Glutamatergic neuron (in vitro differentiated cells): ENCODE measurements at regions not wholly inside any gene's neighbourhood (a gene's known extent, or its start where the extent isn't known, plus 50 kb on each side); places are given as distances from the start of the nearest gene placed in this dataset.

ENCODE experiments used
- DNase-seq: peaks from one replicate; pipeline ENCODE4 v3.0.0; 2022
- H3K27ac Mint-ChIP-seq: one replicate; pipeline ENCODE4 v1.8.0; 2020; ENCODE audit warnings: mild to moderate bottlenecking, mixed read lengths, inconsistent platforms; ENCODE audit not compliant: unreplicated experiment
- H3K27me3 Mint-ChIP-seq: one replicate; pipeline ENCODE4 v1.8.0; 2020; ENCODE audit warnings: mild to moderate bottlenecking, moderate library complexity, mixed read lengths, inconsistent platforms; ENCODE audit not compliant: unreplicated experiment
- H3K36me3 Mint-ChIP-seq: one replicate; pipeline ENCODE4 v1.8.0; 2020; ENCODE audit warnings: mild to moderate bottlenecking, mixed read lengths, inconsistent platforms; ENCODE audit not compliant: unreplicated experiment
- H3K4me1 Mint-ChIP-seq: one replicate; pipeline ENCODE4 v1.8.0; 2020; ENCODE audit warnings: mild to moderate bottlenecking, low read depth, mixed read lengths, inconsistent platforms; ENCODE audit not compliant: unreplicated experiment
- H3K4me3 Mint-ChIP-seq: one replicate; pipeline ENCODE4 v1.8.0; 2020; ENCODE audit warnings: mild to moderate bottlenecking, mixed read lengths, inconsistent platforms; ENCODE audit not compliant: unreplicated experiment
- H3K9me3 Mint-ChIP-seq: one replicate; pipeline ENCODE4 v1.8.0; 2020; ENCODE audit warnings: mild to moderate bottlenecking, moderate library complexity, mixed read lengths, inconsistent platforms; ENCODE audit not compliant: unreplicated experiment
- TF ChIP-seq, protein P1 (sequence below): fragments of 200-600 bp; sonication (generic); IDR thresholded peaks from one replicate; pipeline ENCODE4 v1.5.0; 2021; ENCODE audit not compliant: partially characterized antibody, unreplicated experiment

DNA sequence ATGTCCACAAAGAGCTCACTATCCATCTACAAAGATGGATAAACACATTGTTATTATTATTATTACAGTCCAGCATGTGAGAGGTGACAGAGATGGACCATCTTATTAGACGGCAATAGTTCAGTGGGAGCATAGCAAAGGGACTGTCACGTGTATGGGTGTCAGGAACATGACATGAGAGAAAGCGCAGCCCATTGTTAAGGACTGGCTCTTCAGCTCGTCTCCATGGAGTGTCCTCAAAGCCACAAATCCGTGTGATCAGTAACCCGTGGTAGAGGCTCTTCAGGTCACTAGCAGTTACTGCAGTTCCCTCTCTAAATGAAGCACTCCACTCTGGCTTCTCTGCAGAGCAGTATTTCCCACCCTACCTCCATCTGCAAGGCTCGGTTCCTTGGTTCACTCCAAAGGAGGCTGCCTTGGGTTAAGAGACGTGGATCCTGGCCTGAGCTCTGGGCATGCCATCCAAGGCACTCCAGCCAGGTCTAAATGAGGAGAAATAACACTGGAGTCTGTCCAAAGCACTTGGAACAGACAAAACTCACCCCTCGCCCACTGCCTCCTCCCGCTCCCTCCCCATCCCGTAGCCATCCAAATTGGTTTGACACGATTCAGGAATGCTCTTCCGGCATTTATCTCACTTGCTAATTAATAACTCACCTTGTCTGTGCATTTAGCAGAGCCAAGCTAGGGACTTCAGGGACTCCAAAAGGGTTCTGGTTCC is 122.3 kb upstream of the WWC1 start:
- Mint-ChIP-seq H3K27me3 (peaks cover 4% of the 10 kb centered on the region), H3K4me3 (no peak overlapping the region), H3K4me1 (peaks cover 21% of the 10 kb centered on the region), H3K36me3 (peaks cover 3% of the 10 kb centered on the region), H3K27ac (no peak overlapping the region), H3K9me3 (peaks cover 4% of the 10 kb centered on the region)
- no peak for DNase-seq
- TF ChIP-seq, protein P1, sequence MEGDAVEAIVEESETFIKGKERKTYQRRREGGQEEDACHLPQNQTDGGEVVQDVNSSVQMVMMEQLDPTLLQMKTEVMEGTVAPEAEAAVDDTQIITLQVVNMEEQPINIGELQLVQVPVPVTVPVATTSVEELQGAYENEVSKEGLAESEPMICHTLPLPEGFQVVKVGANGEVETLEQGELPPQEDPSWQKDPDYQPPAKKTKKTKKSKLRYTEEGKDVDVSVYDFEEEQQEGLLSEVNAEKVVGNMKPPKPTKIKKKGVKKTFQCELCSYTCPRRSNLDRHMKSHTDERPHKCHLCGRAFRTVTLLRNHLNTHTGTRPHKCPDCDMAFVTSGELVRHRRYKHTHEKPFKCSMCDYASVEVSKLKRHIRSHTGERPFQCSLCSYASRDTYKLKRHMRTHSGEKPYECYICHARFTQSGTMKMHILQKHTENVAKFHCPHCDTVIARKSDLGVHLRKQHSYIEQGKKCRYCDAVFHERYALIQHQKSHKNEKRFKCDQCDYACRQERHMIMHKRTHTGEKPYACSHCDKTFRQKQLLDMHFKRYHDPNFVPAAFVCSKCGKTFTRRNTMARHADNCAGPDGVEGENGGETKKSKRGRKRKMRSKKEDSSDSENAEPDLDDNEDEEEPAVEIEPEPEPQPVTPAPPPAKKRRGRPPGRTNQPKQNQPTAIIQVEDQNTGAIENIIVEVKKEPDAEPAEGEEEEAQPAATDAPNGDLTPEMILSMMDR, result no peak

GRCh38 chr5:168169791-168170190 is 121.7 kb upstream of the WWC1 start:
- TF ChIP-seq, protein P1, result no peak
- Mint-ChIP-seq H3K4me3 (no peak overlapping the region), H3K4me1 (peaks cover 21% of the 10 kb centered on the region), H3K27me3 (peaks cover 4% of the 10 kb centered on the region), H3K36me3 (peaks cover 3% of the 10 kb centered on the region), H3K9me3 (peaks cover 4% of the 10 kb centered on the region), H3K27ac (no peak overlapping the region)
- no peak for DNase-seq

GRCh38 chr5:168171901-168172759 is 119.3 kb upstream of the WWC1 start:
- peaks cover 16% of the 10 kb centered on the region for H3K4me1 Mint-ChIP-seq
- peaks cover 4% of the 10 kb centered on the region for H3K9me3 Mint-ChIP-seq
- H3K27ac Mint-ChIP-seq, result no peak overlapping the region
- H3K27me3 Mint-ChIP-seq, result peaks cover 4% of the 10 kb centered on the region
- no peak overlapping the region for H3K4me3 Mint-ChIP-seq
- no peak for DNase-seq
- H3K36me3 Mint-ChIP-seq, result peaks cover 3% of the 10 kb centered on the region
- TF ChIP-seq, protein P1, result no peak

DNA sequence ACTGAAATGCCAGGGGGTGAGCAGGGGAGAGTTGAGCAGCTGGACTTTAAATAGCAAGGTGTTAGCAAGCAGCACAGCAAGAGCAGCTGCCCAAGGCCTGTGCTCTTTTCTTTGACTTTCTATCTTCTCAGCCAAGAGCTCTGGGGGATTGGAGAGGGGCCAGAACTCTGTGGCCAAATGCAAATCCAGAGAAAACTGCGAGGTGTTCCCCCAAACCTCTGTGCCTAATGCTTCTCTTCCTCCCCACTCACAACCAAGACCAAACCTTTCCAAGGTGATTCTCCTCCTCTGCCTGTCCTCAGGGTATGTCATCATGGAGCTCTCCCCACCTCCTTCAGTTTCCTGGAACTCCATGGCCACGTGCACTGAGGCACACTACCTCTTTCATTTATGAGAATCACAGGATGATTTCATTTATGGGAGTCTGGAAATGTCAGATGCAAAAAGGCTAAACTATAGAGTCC is 118.7 kb upstream of the WWC1 start:
- H3K4me1 Mint-ChIP-seq, result peaks cover 17% of the 10 kb centered on the region
- H3K27me3 Mint-ChIP-seq, result peaks cover 4% of the 10 kb centered on the region
- H3K9me3 Mint-ChIP-seq, result peaks cover 4% of the 10 kb centered on the region
- H3K27ac Mint-ChIP-seq, result no peak overlapping the region
- DNase-seq, result no peak
- TF ChIP-seq, protein P1, result no peak
- H3K4me3 Mint-ChIP-seq, result no peak overlapping the region
- H3K36me3 Mint-ChIP-seq, result peaks cover 3% of the 10 kb centered on the region
